Neuronal stem cell (in vitro differentiated cells): ENCODE measurements at regions not wholly inside any gene's neighbourhood (a gene's known extent, or its start where the extent isn't known, plus 50 kb on each side); places are given as distances from the start of the nearest gene placed in this dataset. TPM values are rescaled to one million over a fixed set of nuclear protein-coding genes. Genes with fewer than 3 reads are reported as not detected.
"Not testable (repeated sequence)": the region's sequence is repeated elsewhere in the genome, so short reads cannot be mapped to it uniquely, and the experiment has no call there.

Source experiments
- DNase-seq: peaks from one replicate; pipeline ENCODE4 v3.0.0-alpha.2; 2013; ENCODE audit warnings: low spot score
- H2AFZ ChIP-seq: one replicate; pipeline ENCODE4 v1.6.1; 2013; ENCODE audit warnings: mild to moderate bottlenecking, low read length, inconsistent platforms
- H2AK5ac ChIP-seq: 2 replicates; pipeline ENCODE4 v1.6.1; 2013; ENCODE audit warnings: low read depth, mild to moderate bottlenecking, inconsistent platforms, low read length, moderate library complexity, mixed read lengths
- H2BK120ac ChIP-seq: 2 replicates; pipeline ENCODE4 v1.6.1; 2013; ENCODE audit warnings: low read depth, mild to moderate bottlenecking, inconsistent platforms, low read length, moderate library complexity, mixed read lengths
- H2BK12ac ChIP-seq: one replicate; pipeline ENCODE4 v1.6.1; 2013; ENCODE audit warnings: low read length, inconsistent platforms
- H2BK15ac ChIP-seq: 2 replicates; pipeline ENCODE4 v1.6.1; 2013; ENCODE audit warnings: mild to moderate bottlenecking, low read length, inconsistent platforms, mixed read lengths
- H2BK5ac ChIP-seq: one replicate; pipeline ENCODE4 v1.6.1; 2013; ENCODE audit warnings: inconsistent platforms, mild to moderate bottlenecking, low read length, moderate library complexity
- H3K14ac ChIP-seq: one replicate; pipeline ENCODE4 v1.6.1; 2013; ENCODE audit warnings: low read length, inconsistent platforms
- H3K18ac ChIP-seq: 2 replicates; pipeline ENCODE4 v1.6.1; 2013; ENCODE audit warnings: low read length, inconsistent platforms
- H3K23ac ChIP-seq: 2 replicates; pipeline ENCODE4 v1.6.1; 2013; ENCODE audit warnings: low read depth, mild to moderate bottlenecking, mixed read lengths, low read length, inconsistent platforms; ENCODE audit not compliant: poor library complexity
- H3K27ac ChIP-seq: replicated peaks from 3 replicates; pipeline ENCODE4 v1.5.1; 2013; ENCODE audit warnings: low read length, inconsistent platforms
- H3K27me3 ChIP-seq, 3 experiments: 2 replicates each; pipeline ENCODE4 v1.6.1; 2013; ENCODE audit warnings: low read length in 3 of 3, mild to moderate bottlenecking in 2 of 3, inconsistent platforms in 1 of 3, low read depth in 1 of 3, mixed read lengths in 1 of 3, moderate library complexity in 1 of 3; ENCODE audit not compliant: control insufficient read depth in 3 of 3, insufficient read depth in 3 of 3
- H3K36me3 ChIP-seq, 2 donors: replicated peaks in 1 of 2; 2 replicates each; pipeline ENCODE4 v1.6.1; 2013; ENCODE audit warnings: low read length in 2 of 2; ENCODE audit not compliant: control insufficient read depth in 2 of 2, insufficient read depth in 2 of 2
- H3K4ac ChIP-seq: 2 replicates; pipeline ENCODE4 v1.6.1; 2013; ENCODE audit warnings: inconsistent platforms, mild to moderate bottlenecking, low read length, moderate library complexity
- H3K4me1 ChIP-seq, 2 donors: 1 replicate in 1 of 2; 2 replicates in 1 of 2; pipeline ENCODE4 v1.6.1; 2013; ENCODE audit warnings: low read length in 2 of 2, low read depth in 1 of 2; ENCODE audit not compliant: control insufficient read depth in 2 of 2, insufficient read depth in 1 of 2
- H3K4me2 ChIP-seq: one replicate; pipeline ENCODE4 v1.6.1; 2013; ENCODE audit warnings: mild to moderate bottlenecking, low read length, inconsistent platforms; ENCODE audit not compliant: insufficient read depth, poor library complexity, severe bottlenecking
- H3K4me3 ChIP-seq, 2 donors: 2 replicates each; pipeline ENCODE4 v1.5.1; 2013; ENCODE audit warnings: low read length in 2 of 2, mild to moderate bottlenecking in 2 of 2, inconsistent platforms in 1 of 2, moderate library complexity in 1 of 2
- H3K79me1 ChIP-seq: one replicate; pipeline ENCODE4 v1.6.1; 2013; ENCODE audit warnings: low read depth, mild to moderate bottlenecking, inconsistent platforms, low read length, moderate library complexity
- H3K9ac ChIP-seq: one replicate; pipeline ENCODE4 v1.6.1; 2013; ENCODE audit warnings: mild to moderate bottlenecking, low read depth, low read length, inconsistent platforms; ENCODE audit not compliant: poor library complexity
- H3K9me3 ChIP-seq, 2 donors: replicated peaks in 1 of 2; 2 replicates each; pipeline versions ENCODE3 to v1.6.1; 2013; ENCODE audit warnings: low read length in 2 of 2, mild to moderate bottlenecking in 2 of 2, inconsistent platforms in 1 of 2, low read depth in 1 of 2, mixed read lengths in 1 of 2, moderate library complexity in 1 of 2; ENCODE audit not compliant: control insufficient read depth in 2 of 2, insufficient read depth in 1 of 2
- H4K8ac ChIP-seq: one replicate; pipeline ENCODE4 v1.6.1; 2013; ENCODE audit warnings: low read depth, mild to moderate bottlenecking, inconsistent platforms, low read length, moderate library complexity
- H4K91ac ChIP-seq: one replicate; pipeline ENCODE4 v1.6.1; 2013; ENCODE audit warnings: low read length, low read depth, mild to moderate bottlenecking, inconsistent platforms; ENCODE audit not compliant: poor library complexity
- WGBS, 2 donors: extraction: QIAGEN DNeasy Blood & Tissue Kit; methylation state at CpG; one replicate each; pipeline ENCODE4 v1.1.7; 2013; ENCODE audit warnings: missing lambda C conversion rate in 2 of 2, mixed read lengths in 1 of 2; ENCODE audit not compliant: insufficient read length in 2 of 2, insufficient replicate concordance in 1 of 2; ENCODE audit errors: extremely low coverage in 2 of 2; 5-methylcytosine and 5-hydroxymethylcytosine counted together
- small RNA-seq: library from polyadenylated mRNA; stranded (forward); fragments of <200 nt; extraction: miRNeasy Mini kit (QIAGEN cat#:217004); gene quantifications from one replicate; pipeline ENCODE3, GENCODE V24; 2013; ENCODE audit not compliant: insufficient read depth

DNA sequence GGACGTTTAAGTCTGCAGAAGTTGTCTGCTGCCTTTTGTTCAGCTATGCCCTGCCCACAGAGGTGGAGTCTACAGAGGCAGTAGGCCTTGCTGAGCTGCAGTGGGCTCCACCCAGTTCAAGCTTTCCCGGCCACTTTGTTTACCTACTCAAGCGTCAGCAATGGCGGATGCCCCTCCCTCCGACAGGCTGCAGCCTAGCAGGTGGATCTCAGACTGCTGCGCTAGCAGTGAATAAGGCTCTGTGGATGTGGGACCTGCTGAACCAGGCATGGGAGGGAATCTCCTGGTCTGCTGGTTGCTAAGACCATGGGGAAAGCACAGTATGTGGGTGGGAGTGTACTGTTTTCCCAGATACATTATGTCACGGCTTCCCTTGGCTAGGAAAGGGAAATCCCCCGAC lies 58.2 kb upstream of the N4BP1 start:
- not testable (repeated sequence) for H3K9me3 ChIP-seq, H2BK12ac ChIP-seq, H3K79me1 ChIP-seq, H3K4ac ChIP-seq, H3K27ac ChIP-seq, H3K23ac ChIP-seq, H2BK15ac ChIP-seq, H4K8ac ChIP-seq, H2AFZ ChIP-seq, H2AK5ac ChIP-seq, H3K18ac ChIP-seq, DNase-seq, H4K91ac ChIP-seq, H3K4me2 ChIP-seq, H3K9ac ChIP-seq, H3K4me3 ChIP-seq, H3K14ac ChIP-seq, H3K27me3 ChIP-seq, H3K36me3 ChIP-seq, H2BK120ac ChIP-seq, H2BK5ac ChIP-seq, H3K4me1 ChIP-seq
- no CpG with 5 or more reads among the region's 8 CpGs for WGBS, 2 donors

DNA sequence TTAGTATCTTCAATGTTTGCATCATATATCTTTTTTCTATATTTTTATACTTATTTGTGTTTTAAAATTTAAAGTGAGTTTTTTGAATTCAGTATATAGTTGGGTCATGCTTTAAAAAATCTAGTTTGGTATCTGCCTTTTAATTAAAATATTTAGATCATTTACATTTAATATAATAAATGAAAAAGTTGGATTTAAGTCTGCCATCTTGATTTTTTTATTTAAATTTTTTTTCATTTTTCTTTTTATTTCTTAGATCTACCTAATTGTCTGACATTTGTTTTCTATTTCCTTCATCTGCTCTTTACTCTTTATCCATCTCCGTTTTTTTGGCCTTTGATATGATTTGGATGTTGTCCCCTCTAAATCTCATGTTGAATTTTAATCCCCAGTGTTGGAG lies 50.0 kb upstream of the N4BP1 start:
- no peak overlapping the region for H3K4ac ChIP-seq
- no CpG with 5 or more reads among the region's 1 CpG for WGBS, 2 donors
- no peak overlapping the region for H3K14ac ChIP-seq

More for the DNA sequence above, 50.0 kb upstream of the N4BP1 start:
- Histone ChIP-seq H3K9me3 (peaks cover 0 to 4% of the 10 kb centered on the region in 2 donors), H2BK12ac (no peak overlapping the region), H3K79me1 (no peaks in the 10 kb centered on the region), H3K9ac (no peak overlapping the region), H3K4me2 (no peak overlapping the region), H3K36me3 (no peaks in the 10 kb centered on the region), H3K27me3 (no peaks in the 10 kb centered on the region), H4K91ac (no peak overlapping the region), H4K8ac (no peak overlapping the region), H3K18ac (no peak overlapping the region), H3K4me1 (no peaks in the 10 kb centered on the region), H2AFZ (no peak overlapping the region), H2BK15ac (no peak overlapping the region), H2BK5ac (no peak overlapping the region), H3K4me3 (no peak overlapping the region), H2BK120ac (no peak overlapping the region), H3K23ac (no peak overlapping the region), H3K27ac (no peak overlapping the region), H2AK5ac (no peak overlapping the region)
- DNase-seq: no peak

Small RNAs in the stretch of these regions (small RNA-seq; reads per million reads assigned to genes)
- gene AC023827.1 (not detected), gene MTND4LP25 (not detected), gene RNU6-257P (not detected)
